Nucleus accumbens (tissue), 56 donors: ENCODE measurements at regions not wholly inside any gene's neighbourhood (a gene's known extent, or its start where the extent isn't known, plus 50 kb on each side); places are given as distances from the start of the nearest gene placed in this dataset.

Experiments
- DNase-seq, 56 donors: peaks; one replicate each; lab custom pipeline; 2025; lab: John Stamatoyannopoulos, UW

DNA sequence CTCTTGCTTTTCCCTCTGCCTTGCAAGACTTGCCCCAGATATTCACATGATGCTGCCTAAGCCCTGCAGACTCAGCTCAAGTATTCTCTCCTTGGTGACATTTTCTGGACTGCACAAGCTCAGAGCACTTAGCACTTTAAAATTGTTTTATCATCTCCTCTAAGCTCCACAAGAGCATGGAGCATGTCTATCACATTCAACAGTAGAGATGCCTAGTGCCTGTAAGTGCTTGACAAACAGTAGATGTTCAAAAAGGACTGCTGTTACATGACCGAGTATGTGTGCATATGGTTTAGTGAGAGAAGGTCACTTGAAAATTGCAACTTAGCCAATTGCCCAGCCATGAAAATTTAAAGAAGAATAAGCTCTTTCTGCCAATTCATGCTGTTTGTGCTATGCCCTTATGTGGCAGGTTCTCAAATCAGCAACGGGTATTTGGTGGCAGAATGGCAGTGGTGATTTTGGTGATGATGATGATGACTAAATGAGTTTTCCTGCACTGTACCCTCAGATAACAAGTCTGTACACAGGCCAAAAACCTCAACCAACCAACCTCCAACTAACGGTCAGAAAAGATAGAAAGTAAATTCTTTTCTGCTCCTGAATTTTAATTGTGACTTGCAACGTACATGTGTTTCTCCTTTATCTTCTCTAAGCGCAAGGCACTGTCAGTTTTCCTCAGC lies 647.2 kb upstream of the UBE2E2 start:
- DNase-seq: no peak

DNA sequence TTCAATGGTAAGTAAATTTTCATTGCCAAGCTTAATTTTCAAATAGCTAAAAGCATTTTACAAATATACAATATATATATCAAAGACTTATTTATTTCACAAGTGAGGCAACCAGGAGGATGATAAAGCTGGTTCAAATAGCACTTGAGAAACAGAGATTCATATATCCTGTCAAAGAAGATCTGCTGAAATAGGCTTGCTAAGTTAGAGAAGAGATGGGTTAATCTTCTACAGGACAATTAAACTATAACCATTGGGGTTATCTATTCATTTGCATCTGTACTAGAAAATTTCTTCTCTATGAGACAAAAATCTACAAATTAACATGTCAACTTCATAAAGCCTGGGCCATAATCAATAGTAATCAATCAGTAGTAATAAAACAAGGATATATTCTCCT lies 637.7 kb upstream of the UBE2E2 start:
- no peak for DNase-seq

DNA sequence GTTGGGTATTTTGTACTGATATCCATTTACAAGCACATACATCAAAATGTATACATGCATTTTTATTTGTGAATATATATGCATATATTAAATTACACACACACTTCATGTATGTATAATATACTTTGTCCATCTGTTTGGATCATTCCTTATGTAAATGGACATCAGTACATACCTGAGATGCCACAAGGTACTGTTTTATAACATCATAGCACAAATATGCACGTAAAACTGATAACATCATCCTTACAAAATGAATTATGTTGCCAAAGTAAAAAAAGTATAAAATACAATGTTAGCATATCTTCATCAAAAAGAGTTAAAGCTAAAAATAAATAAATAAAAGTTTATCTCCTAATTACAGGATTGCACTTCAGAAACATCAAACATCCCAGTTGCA lies 634.8 kb upstream of the UBE2E2 start:
- no peak for DNase-seq

GRCh38 chr3:22569570-22569969 lies 633.6 kb upstream of the UBE2E2 start:
- DNase-seq: no peak

DNA sequence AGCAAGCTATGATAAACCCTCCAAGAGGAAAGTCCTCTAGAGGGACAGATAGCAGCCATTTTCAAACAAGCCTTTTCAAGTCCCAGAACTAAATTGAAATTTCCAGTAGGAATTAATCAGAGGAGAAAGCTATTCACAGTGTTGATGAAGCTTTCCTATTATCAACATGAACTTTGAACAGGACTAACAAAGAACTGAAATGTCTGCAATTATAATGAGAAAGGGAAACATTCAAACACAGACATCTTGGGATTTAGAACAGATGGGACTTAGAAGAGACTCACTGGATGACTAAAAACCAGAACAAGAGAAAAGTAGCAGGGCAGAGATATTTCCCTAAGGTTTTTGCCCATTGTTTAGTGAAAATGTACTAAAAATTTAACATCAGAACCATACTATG lies 622.1 kb upstream of the UBE2E2 start:
- no peak for DNase-seq

GRCh38 chr3:22582266-22582665 lies 620.9 kb upstream of the UBE2E2 start:
- no peak for DNase-seq

DNA sequence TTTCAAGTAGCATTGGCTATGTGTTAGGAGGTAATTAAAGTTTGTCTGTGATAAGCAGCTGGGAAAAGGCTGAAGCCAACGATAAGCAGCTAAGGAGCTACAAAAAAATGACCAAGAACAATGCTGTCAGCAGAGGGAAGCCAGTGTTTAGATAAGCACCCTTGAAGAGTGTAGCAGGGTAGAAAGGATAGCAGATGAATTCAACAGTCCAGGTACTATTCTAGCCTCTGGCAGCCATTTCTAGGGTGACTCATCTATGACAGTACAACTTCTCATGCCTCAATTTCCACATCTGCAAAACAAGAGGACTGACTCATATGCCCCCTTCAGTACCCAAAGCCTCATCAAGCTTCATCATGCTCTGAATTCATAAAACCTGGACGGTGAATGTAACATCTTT lies 617.6 kb upstream of the UBE2E2 start:
- no peak for DNase-seq

DNA sequence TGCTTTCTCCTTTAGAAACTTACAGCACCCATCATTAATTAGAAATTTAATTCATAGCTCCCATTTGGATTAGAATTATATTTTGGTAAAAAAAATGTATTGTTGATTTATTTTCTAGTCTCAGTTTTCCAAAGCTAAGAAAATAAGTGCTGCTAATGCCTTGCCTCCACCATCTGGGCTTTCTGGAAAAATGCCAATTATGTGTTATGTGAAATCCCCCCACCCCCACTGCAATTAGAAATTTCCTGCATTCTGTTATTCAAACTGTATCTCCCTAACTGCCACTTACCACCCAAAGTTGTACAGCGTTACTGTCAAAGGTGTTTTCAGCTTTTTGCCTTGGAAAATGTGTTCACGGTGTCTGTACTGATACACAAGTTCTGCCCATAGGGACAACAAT lies 617.2 kb upstream of the UBE2E2 start:
- DNase-seq: no peak

DNA sequence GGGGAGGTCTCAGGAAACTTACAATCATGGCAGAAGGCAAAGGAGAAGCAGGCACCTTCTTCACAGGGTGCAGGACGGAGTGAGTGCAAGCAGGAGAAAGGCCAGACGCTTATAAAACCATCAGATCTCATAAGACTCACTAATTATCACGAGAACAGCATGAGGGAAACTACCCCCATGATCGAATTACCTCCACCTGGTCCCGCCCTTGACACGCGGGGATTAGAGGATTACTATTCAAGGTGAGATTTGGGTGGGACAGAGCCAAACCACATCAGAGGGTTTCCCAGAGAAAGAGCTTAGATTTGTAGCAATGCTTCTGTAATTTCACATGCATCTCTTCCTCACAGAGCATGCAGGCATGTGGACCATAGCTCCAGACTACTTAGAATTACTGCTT lies 615.7 kb upstream of the UBE2E2 start:
- DNase-seq: no peak

GRCh38 chr3:22593638-22594037 lies 609.5 kb upstream of the UBE2E2 start:
- no peak for DNase-seq

- DNase-seq: no peak
These were observed 608.1 kb upstream of the UBE2E2 start for GRCh38 chr3:22594990-22595389.

DNA sequence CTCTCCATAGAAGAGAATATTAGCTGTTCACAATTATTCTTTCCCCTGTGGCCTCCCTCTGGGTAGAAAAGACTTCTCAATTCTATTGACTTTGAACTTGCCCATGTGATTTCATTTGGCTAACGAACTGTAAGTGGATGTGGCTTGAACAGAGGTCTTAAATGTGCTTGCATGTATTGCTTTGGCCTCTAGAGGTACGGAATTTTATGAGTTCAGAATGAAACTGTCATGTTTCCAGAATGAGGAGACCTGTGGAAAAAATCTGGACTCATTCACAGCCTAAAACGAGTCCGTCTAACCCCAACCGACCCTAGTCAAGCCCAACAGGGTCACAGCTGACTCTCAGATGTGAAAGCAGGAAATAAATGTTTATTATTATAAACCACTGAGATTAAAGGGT lies 596.7 kb upstream of the UBE2E2 start:
- no peak for DNase-seq

DNA sequence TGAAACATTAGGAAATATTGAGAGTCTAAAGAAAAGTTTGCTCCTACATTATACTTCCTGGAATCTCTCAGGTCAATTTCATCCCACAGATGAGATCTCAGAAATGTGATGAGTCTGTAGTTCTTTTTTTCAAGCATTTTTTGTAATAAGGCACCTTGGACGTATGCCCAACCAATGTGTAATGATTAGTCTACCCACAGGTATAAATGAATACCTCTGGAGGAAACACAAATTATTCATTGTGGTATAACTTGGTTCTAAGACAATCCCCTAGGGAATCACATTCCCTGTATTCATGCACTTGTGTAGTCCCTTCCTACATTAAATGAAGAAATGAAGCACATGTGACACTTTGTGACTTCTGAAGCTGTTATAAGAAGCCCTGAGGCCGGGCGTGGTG lies 596.2 kb upstream of the UBE2E2 start:
- DNase-seq: no peak

GRCh38 chr3:22608093-22608492 lies 595.0 kb upstream of the UBE2E2 start:
- DNase-seq: no peak

GRCh38 chr3:22608721-22609120 lies 594.4 kb upstream of the UBE2E2 start:
- DNase-seq: no peak

GRCh38 chr3:22609139-22609538 lies 594.0 kb upstream of the UBE2E2 start:
- no peak for DNase-seq

DNA sequence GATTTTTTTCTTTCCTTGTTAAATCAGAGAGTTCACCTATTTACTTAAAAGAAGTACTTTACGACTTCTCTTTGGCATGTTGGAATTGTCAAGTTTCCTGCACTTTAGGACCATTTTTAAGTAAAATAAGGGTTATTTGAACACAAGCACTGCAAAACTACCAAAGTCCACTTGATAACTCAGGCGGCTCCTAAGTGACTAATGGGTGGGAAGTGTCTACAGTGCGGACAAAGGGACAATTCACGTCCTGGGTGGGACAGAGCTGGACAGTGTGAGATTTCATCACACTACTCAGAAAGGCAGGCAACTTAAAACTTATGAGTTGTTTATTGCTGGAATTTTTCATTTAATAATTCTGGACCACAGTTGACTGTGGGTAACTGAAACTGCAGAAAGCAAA lies 590.2 kb upstream of the UBE2E2 start:
- DNase-seq: no peak

DNA sequence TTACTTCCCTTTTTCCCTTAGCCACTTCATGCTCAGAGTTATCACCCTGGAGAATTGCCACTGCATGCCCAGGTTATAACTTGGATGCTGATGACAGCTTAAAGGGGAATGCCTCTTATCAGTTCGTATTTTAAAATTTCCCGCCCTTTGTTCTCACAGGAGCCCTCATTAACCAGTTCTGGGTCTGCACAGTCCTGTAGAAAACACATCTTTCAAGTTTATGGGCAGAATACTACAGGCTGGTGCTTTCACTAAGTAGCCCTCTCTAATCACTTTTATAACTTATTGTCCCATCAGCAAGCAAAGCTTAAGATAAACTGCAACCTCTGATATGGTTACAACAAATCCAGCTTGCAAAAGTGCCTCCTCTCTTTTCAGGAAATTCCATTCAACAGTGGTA lies 587.3 kb upstream of the UBE2E2 start:
- DNase-seq: no peak

DNA sequence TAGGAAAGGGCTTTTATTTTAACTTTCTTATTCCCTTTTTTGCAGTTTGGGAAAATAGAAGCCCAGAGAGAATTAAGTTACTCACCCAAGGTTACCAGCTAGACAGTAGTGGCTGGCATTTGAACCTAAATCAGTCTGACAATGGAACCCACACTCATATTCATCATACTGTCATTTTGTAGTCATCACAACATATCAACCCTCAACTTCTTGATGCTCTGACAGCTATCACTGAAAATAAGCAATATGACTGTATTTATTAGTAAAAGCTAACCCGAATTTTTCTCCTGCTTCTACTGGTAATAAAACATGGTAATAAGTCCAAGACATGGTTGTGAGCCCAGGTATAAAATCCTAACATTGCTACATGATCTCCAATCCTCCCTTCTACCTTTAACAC lies 585.8 kb upstream of the UBE2E2 start:
- no peak for DNase-seq

DNA sequence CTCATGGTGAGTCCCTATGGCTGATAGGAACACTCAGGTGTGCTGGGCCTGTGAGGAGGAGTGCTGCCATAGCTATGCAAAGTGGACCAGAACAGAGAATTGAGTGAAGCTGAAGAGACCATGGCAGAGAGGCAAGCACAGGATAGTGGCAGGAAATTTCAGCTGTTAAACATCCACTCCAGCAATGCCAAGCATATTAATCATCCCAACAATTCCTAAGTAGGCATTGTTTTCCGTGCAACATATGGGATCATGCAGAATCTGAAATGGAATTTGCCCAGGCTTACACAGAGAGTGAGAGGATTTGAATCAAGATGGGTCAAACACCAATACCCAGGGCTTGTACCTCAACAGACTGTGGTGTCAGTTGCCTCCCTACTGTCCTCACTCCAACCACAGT lies 582.6 kb upstream of the UBE2E2 start:
- no peak for DNase-seq

GRCh38 chr3:22621205-22621809 lies 581.8 kb upstream of the UBE2E2 start:
- no peak for DNase-seq

DNA sequence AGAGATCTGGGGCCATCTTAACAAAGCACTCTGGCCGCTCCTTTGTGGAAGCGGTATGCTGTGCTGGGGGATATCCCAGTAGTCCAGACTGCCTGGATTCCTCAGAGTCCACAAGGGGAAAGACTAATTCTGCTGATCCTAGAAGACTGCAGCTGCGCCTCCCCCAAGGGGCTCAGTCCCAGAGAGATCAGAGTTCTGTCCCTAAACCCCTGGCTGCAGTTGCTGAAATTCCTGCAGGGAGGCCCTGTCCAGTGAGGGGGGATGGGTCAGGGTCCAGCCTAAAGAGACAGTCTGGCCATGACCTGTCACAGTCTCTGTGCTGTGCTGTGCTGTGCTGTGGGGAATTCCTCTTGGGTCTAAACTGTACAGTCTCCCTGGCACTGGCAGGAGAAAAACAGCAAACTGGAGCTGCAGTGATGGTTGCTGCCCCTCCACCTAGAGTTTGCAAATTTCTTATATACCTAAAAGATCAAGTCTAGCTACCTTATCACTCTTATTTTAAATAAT lies 575.1 kb upstream of the UBE2E2 start:
- no peak for DNase-seq

GRCh38 chr3:22632536-22632935 lies 570.6 kb upstream of the UBE2E2 start:
- no peak for DNase-seq
